SK-N-SH treated with all-trans-retinoic acid at 6 μM for 48 hours (cell line): ENCODE measurements at regions not wholly inside any gene's neighbourhood (a gene's known extent, or its start where the extent isn't known, plus 50 kb on each side); places are given as distances from the start of the nearest gene placed in this dataset.

ENCODE experiments used
- ATAC-seq: fragments of 200-7000 bp; cut with Tn5 transposase; 3 replicates; pipeline ENCODE4 v1.9.1; 2020; ENCODE audit warnings: mild to moderate bottlenecking, moderate library complexity
- ARNTL ChIP-seq: fragments of 450-650 bp; formaldehyde crosslinking; IDR thresholded peaks from 2 replicates; pipeline ENCODE4 v1.5.0; 2020; ENCODE audit warnings: low read depth, mild to moderate bottlenecking, moderate library complexity, borderline replicate concordance
- BACH2 ChIP-seq: fragments of 250-450 bp; sonication (Bioruptor Pico); IDR thresholded peaks from 2 replicates; pipeline ENCODE4 v1.9.0; 2021; ENCODE audit warnings: mild to moderate bottlenecking, borderline replicate concordance
- CSRNP3 ChIP-seq: fragments of 250-450 bp; sonication (Bioruptor Pico); IDR thresholded peaks from 2 replicates; pipeline ENCODE4 v1.5.1; 2021; ENCODE audit warnings: mild to moderate bottlenecking, moderate library complexity
- GLIS3 ChIP-seq: fragments of 250-450 bp; sonication (Bioruptor Pico); IDR thresholded peaks from 2 replicates; pipeline ENCODE4 v1.5.0; 2020; ENCODE audit warnings: mild to moderate bottlenecking, moderate library complexity
- ISL1 ChIP-seq: fragments of 250-450 bp; sonication (Bioruptor Pico); IDR thresholded peaks from 2 replicates; pipeline ENCODE4 v2.1.2; 2022; ENCODE audit warnings: mild to moderate bottlenecking, moderate library complexity
- OSR1 ChIP-seq: fragments of 250-450 bp; sonication (Bioruptor Pico); IDR thresholded peaks from 2 replicates; pipeline ENCODE4 v1.8.0; 2022; ENCODE audit warnings: moderate library complexity, mild to moderate bottlenecking, inconsistent platforms
- PATZ1 ChIP-seq: fragments of 250-450 bp; sonication (Bioruptor Pico); IDR thresholded peaks from 2 replicates; pipeline ENCODE4 v1.8.0; 2020; ENCODE audit warnings: mild to moderate bottlenecking, moderate library complexity, borderline replicate concordance
- PPARA ChIP-seq: fragments of 250-450 bp; sonication (Bioruptor Pico); IDR thresholded peaks from 2 replicates; pipeline ENCODE4 v1.5.0; 2020; ENCODE audit warnings: mild to moderate bottlenecking, borderline replicate concordance
- RARB ChIP-seq: fragments of 250-450 bp; sonication (Bioruptor Pico); IDR thresholded peaks from 2 replicates; pipeline ENCODE4 v1.8.0; 2021; ENCODE audit warnings: mild to moderate bottlenecking, moderate library complexity
- SNAI2 ChIP-seq: fragments of 250-450 bp; sonication (Bioruptor Pico); IDR thresholded peaks from 2 replicates; pipeline ENCODE4 v1.5.0; 2020; ENCODE audit warnings: mild to moderate bottlenecking, moderate library complexity
- TOX ChIP-seq: fragments of 250-450 bp; sonication (Bioruptor Pico); IDR thresholded peaks from 2 replicates; pipeline ENCODE4 v1.8.0; 2021; ENCODE audit warnings: mild to moderate bottlenecking, moderate library complexity, borderline replicate concordance
- ZC3H10 ChIP-seq: fragments of 250-450 bp; sonication (Bioruptor Pico); IDR thresholded peaks from 2 replicates; pipeline ENCODE4 v1.5.1; 2021; ENCODE audit warnings: mild to moderate bottlenecking, moderate library complexity
- ZFP3 ChIP-seq: fragments of 250-450 bp; sonication (Bioruptor Pico); IDR thresholded peaks from 2 replicates; pipeline ENCODE4 v1.5.0; 2020; ENCODE audit warnings: mild to moderate bottlenecking, moderate library complexity
- ZFP30 ChIP-seq: fragments of 450-650 bp; formaldehyde crosslinking; IDR thresholded peaks from 2 replicates; pipeline ENCODE4 v1.5.0; 2022; ENCODE audit warnings: mild to moderate bottlenecking, moderate library complexity
- ZNF565 ChIP-seq: fragments of 450-650 bp; formaldehyde crosslinking; conservative IDR thresholded peaks from 2 replicates; pipeline ENCODE4 v1.5.0; 2020; ENCODE audit warnings: low read depth, mild to moderate bottlenecking, moderate library complexity
- ZNF70 ChIP-seq: fragments of 450-650 bp; formaldehyde crosslinking; IDR thresholded peaks from 2 replicates; pipeline ENCODE4 v1.5.0; 2020; ENCODE audit warnings: mild to moderate bottlenecking, moderate library complexity
- ZNF8 ChIP-seq: fragments of 450-650 bp; formaldehyde crosslinking; IDR thresholded peaks from 2 replicates; pipeline ENCODE4 v1.5.0; 2020; ENCODE audit warnings: mild to moderate bottlenecking, moderate library complexity
- TF ChIP-seq, protein P1 (sequence below): fragments of 250-450 bp; sonication (Bioruptor Pico); IDR thresholded peaks from 2 replicates; pipeline ENCODE4 v1.5.0; 2020; ENCODE audit warnings: mild to moderate bottlenecking, moderate library complexity
- TF ChIP-seq, protein P2 (sequence below): fragments of 250-450 bp; sonication (Bioruptor Pico); IDR thresholded peaks from 2 replicates; pipeline ENCODE4 v1.5.1; 2020; ENCODE audit warnings: low read depth, mild to moderate bottlenecking, moderate library complexity

GRCh38 chr20:58091810-58092209 lies 136.6 kb downstream of the ANKRD60 start (continued):
- TF ChIP-seq ZFP30 (CRISPR knock-in tag) (no peak), ZNF8 (no peak), ISL1 (CRISPR knock-in tag) (no peak), ZNF70 (CRISPR knock-in tag) (no peak), ZFP3 (CRISPR knock-in tag) (no peak), PPARA (CRISPR knock-in tag) (no peak), TOX (CRISPR knock-in tag) (no peak), CSRNP3 (CRISPR knock-in tag) (no peak)
- TF ChIP-seq, protein P1, sequence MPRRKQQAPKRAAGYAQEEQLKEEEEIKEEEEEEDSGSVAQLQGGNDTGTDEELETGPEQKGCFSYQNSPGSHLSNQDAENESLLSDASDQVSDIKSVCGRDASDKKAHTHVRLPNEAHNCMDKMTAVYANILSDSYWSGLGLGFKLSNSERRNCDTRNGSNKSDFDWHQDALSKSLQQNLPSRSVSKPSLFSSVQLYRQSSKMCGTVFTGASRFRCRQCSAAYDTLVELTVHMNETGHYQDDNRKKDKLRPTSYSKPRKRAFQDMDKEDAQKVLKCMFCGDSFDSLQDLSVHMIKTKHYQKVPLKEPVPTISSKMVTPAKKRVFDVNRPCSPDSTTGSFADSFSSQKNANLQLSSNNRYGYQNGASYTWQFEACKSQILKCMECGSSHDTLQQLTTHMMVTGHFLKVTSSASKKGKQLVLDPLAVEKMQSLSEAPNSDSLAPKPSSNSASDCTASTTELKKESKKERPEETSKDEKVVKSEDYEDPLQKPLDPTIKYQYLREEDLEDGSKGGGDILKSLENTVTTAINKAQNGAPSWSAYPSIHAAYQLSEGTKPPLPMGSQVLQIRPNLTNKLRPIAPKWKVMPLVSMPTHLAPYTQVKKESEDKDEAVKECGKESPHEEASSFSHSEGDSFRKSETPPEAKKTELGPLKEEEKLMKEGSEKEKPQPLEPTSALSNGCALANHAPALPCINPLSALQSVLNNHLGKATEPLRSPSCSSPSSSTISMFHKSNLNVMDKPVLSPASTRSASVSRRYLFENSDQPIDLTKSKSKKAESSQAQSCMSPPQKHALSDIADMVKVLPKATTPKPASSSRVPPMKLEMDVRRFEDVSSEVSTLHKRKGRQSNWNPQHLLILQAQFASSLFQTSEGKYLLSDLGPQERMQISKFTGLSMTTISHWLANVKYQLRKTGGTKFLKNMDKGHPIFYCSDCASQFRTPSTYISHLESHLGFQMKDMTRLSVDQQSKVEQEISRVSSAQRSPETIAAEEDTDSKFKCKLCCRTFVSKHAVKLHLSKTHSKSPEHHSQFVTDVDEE: no peak
- TF ChIP-seq, all 23 proteins: peak for 0

DNA sequence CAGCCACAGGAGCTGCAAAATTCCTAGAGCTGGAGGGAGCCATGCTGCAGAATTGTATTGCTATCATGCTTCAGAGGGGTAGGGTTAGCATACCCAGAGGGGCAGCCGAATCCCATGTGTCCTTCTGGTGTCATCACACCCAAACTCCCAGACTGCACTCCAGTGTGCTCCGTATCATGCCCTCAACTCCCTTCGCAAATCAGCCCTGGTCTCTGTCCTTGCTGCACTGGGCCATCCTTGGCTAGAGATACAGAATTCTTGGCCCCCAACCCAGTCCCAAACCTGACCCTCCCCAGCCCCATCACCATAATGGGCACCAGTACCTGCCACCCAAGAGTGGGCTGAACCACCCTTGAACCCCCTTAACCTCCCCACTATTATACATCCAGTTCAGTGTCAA lies 138.3 kb downstream of the ANKRD60 start:
- TF ChIP-seq ZNF8: no peak
- TF ChIP-seq, protein P1: no peak
- TF ChIP-seq, protein P2, sequence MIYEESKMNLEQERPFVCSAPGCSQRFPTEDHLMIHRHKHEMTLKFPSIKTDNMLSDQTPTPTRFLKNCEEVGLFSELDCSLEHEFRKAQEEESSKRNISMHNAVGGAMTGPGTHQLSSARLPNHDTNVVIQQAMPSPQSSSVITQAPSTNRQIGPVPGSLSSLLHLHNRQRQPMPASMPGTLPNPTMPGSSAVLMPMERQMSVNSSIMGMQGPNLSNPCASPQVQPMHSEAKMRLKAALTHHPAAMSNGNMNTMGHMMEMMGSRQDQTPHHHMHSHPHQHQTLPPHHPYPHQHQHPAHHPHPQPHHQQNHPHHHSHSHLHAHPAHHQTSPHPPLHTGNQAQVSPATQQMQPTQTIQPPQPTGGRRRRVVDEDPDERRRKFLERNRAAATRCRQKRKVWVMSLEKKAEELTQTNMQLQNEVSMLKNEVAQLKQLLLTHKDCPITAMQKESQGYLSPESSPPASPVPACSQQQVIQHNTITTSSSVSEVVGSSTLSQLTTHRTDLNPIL: no peak
- TF ChIP-seq ISL1 (CRISPR knock-in tag): no peak
- TF ChIP-seq ZNF565 (CRISPR knock-in tag): no peak
- no peak for TF ChIP-seq SNAI2
- no peak for TF ChIP-seq ARNTL (CRISPR knock-in tag)
- TF ChIP-seq ZFP3 (CRISPR knock-in tag): no peak
- TF ChIP-seq RARB (CRISPR knock-in tag): no peak
- TF ChIP-seq PATZ1: no peak
- no peak for TF ChIP-seq BACH2 (CRISPR knock-in tag)
- TF ChIP-seq ZNF70 (CRISPR knock-in tag): no peak
- TF ChIP-seq GLIS3 (CRISPR knock-in tag): no peak
- no peak for TF ChIP-seq TOX (CRISPR knock-in tag)
- no peak for TF ChIP-seq OSR1 (CRISPR knock-in tag)
- no peak for ATAC-seq

DNA sequence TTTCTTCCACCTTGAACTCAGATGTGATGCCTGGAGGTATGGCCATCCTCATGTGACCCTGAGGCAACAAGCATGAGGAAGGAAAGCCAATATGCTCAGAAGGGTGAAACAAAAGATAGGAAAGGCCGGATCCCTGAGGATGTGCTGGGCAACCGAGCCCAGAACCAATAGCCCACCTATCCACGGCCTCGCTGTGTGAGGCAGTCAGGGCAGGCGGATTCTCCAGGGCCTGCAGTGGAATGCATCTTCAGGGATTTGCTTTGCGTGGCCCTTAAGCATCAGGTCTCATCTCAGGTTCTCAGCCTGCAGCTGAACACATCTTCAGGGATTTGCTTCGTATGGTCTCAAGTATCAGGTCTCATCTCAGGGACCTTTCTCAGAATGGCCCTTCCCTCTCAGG lies 139.8 kb downstream of the ANKRD60 start:
- TF ChIP-seq GLIS3 (CRISPR knock-in tag): no peak
- TF ChIP-seq ISL1 (CRISPR knock-in tag): no peak
- no peak for TF ChIP-seq ZNF8
- TF ChIP-seq TOX (CRISPR knock-in tag): no peak
- no peak for TF ChIP-seq PATZ1
- TF ChIP-seq PPARA (CRISPR knock-in tag): no peak
- TF ChIP-seq, protein P2: no peak
- TF ChIP-seq ZC3H10: no peak
- TF ChIP-seq ZNF565 (CRISPR knock-in tag): no peak
- ATAC-seq: no peak
